ENCODE measurements at regions not wholly inside any gene's neighbourhood (a gene's known extent, or its start where the extent isn't known, plus 50 kb on each side); places are given as distances from the start of the nearest gene placed in this dataset.

DNA sequence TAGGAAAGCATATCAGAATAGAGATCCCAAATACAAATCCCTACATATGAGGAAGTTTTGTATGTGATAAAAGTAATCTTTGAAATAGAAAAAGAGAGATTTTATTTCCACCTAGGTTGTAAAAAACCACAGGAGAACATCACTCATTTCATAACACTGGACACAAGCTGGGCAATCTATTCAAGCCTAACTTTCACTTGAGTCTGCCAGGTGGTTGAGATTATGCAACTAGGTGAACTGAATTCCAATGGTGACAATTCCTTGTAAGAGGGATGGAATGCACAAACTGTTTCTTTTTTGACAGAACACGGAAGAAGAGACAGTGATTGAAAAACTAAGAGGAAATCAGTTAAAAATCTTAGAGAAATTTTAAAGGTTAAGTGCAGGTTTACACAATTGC, 619.6 kb upstream of the TMEFF2 start:
- no peaks in the 10 kb centered on the region for H3K9me3 ChIP-seq (ENCODE audit: low read length)
- H3K27me3 ChIP-seq (ENCODE audit: insufficient read depth, low read length, poor library complexity, severe bottlenecking) = no peaks in the 10 kb centered on the region
- no peaks in the 10 kb centered on the region for H3K27me3 Mint-ChIP-seq
- peaks cover 0 to 10% (median 2%) of the 10 kb centered on the region in 5 donors for H3K9me3 Mint-ChIP-seq
- no peaks in the 10 kb centered on the region for H3K36me3 ChIP-seq (ENCODE audit: insufficient read depth, low read length)
- no peak overlapping the region for H3K4me3 Mint-ChIP-seq
- no peaks in the 10 kb centered on the region for H3K36me3 Mint-ChIP-seq
- no peak overlapping the region for H3K4me3 ChIP-seq (ENCODE audit: low read length)
- POLR2A ChIA-PET = no interaction called here
- no peaks in the 10 kb centered on the region for H3K4me1 ChIP-seq (ENCODE audit: insufficient read depth, low read length)
- H3K27ac Mint-ChIP-seq = no peak overlapping the region
- CTCF ChIA-PET = no interaction called here
- H3K4me1 Mint-ChIP-seq = no peaks in the 10 kb centered on the region
- no peak for DNase-seq
- no peak overlapping the region for H3K27ac ChIP-seq (ENCODE audit: low read depth, low read length)

DNA sequence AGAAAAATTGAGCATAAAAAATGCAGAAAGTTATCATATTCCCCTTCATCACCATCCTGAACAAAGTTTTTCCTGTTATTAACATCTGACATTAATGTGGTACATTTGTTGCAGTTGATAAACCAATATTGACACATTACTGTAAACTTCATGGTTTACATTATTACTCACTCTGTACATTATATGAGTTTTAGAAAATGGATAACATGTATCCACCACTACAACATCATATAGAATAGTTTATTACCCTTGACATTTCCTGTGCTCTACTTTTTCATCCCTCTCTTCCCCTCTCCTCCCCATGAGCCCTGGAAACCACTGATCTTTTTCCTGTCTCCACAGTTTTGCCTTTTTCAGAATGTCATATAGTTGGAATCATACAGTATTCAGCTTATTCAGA, 618.6 kb upstream of the TMEFF2 start:
- no peaks in the 10 kb centered on the region for H3K36me3 Mint-ChIP-seq
- Histone ChIP-seq H3K27me3 (ENCODE audit: insufficient read depth, low read length, poor library complexity, severe bottlenecking) (no peaks in the 10 kb centered on the region), H3K36me3 (ENCODE audit: insufficient read depth, low read length) (no peaks in the 10 kb centered on the region), H3K4me3 (ENCODE audit: low read length) (no peak overlapping the region), H3K9me3 (ENCODE audit: low read length) (no peaks in the 10 kb centered on the region), H3K4me1 (ENCODE audit: insufficient read depth, low read length) (no peaks in the 10 kb centered on the region), H3K27ac (ENCODE audit: low read depth, low read length) (no peak overlapping the region)
- no peak overlapping the region for H3K27ac Mint-ChIP-seq
- POLR2A ChIA-PET = no interaction called here
- H3K4me1 Mint-ChIP-seq = no peaks in the 10 kb centered on the region
- no peaks in the 10 kb centered on the region for H3K27me3 Mint-ChIP-seq
- H3K4me3 Mint-ChIP-seq = no peak overlapping the region
- peaks cover 0 to 11% (median 3%) of the 10 kb centered on the region in 5 donors for H3K9me3 Mint-ChIP-seq
- CTCF ChIA-PET = no interaction called here
- DNase-seq = no peak

DNA sequence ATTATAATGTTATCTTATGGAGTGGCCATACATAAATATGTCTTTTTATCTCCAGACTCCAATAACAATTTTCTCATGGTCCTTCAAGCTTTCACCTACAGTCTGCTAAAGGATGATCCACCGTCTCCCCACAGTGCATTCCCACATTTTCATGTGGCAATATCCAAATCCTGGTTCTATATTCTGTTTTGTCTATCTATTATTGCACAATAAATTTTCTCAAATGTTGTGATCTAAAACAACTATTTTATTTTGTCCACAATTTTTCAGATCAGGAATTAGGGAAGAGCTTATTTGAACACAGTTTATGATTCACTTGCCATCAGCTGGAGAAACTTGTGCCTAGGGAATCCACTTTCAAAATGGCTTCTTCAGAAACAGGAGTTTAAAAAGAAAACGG, 614.4 kb upstream of the TMEFF2 start:
- H3K27me3 ChIP-seq (ENCODE audit: insufficient read depth, low read length, poor library complexity, severe bottlenecking) = no peaks in the 10 kb centered on the region
- DNase-seq = no peak
- Mint-ChIP-seq H3K9me3 (peaks cover 0 to 16% (median 5%) of the 10 kb centered on the region in 5 donors), H3K36me3 (no peaks in the 10 kb centered on the region), H3K4me1 (no peaks in the 10 kb centered on the region), H3K27ac (no peak overlapping the region), H3K27me3 (no peaks in the 10 kb centered on the region), H3K4me3 (no peak overlapping the region)
- no peak overlapping the region for H3K27ac ChIP-seq (ENCODE audit: low read depth, low read length)
- H3K4me1 ChIP-seq (ENCODE audit: insufficient read depth, low read length) = no peaks in the 10 kb centered on the region
- ChIA-PET CTCF (no interaction called here), POLR2A (no interaction called here)
- H3K36me3 ChIP-seq (ENCODE audit: insufficient read depth, low read length) = no peaks in the 10 kb centered on the region
- no peaks in the 10 kb centered on the region for H3K9me3 ChIP-seq (ENCODE audit: low read length)
- H3K4me3 ChIP-seq (ENCODE audit: low read length) = no peak overlapping the region

DNA sequence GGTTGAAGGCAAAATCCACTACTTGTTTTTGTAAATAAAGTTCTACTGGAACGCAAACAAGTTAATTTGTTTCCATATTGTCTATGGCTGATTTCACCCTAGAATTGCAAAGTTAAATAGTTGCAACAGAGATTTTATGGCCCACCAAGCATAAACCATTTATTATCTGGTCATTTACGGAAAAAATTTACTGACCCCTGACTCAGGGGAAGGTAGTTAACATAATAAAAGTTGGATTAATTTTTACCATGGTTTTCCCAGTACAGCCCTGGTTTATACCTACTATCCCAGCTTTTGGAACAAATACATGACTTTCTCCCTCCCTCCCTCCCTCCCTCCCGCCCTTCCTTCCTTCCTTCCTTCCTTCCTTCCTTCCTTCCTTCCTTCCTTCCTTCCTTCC, 588.9 kb upstream of the TMEFF2 start:
- no peaks in the 10 kb centered on the region for H3K4me1 ChIP-seq (ENCODE audit: insufficient read depth, low read length)
- Mint-ChIP-seq H3K4me3 (no peak overlapping the region), H3K27ac (no peak overlapping the region), H3K9me3 (peaks cover 0 to 13% (median 2%) of the 10 kb centered on the region in 5 donors), H3K27me3 (no peaks in the 10 kb centered on the region), H3K4me1 (no peaks in the 10 kb centered on the region), H3K36me3 (no peaks in the 10 kb centered on the region)
- H3K27me3 ChIP-seq (ENCODE audit: insufficient read depth, low read length, poor library complexity, severe bottlenecking) = no peaks in the 10 kb centered on the region
- H3K4me3 ChIP-seq (ENCODE audit: low read length) = no peak overlapping the region
- CTCF ChIA-PET = no interaction called here
- no peak for DNase-seq
- H3K9me3 ChIP-seq (ENCODE audit: low read length) = no peaks in the 10 kb centered on the region
- H3K36me3 ChIP-seq (ENCODE audit: insufficient read depth, low read length) = no peaks in the 10 kb centered on the region
- POLR2A ChIA-PET = no interaction called here
- H3K27ac ChIP-seq (ENCODE audit: low read depth, low read length) = no peak overlapping the region

DNA sequence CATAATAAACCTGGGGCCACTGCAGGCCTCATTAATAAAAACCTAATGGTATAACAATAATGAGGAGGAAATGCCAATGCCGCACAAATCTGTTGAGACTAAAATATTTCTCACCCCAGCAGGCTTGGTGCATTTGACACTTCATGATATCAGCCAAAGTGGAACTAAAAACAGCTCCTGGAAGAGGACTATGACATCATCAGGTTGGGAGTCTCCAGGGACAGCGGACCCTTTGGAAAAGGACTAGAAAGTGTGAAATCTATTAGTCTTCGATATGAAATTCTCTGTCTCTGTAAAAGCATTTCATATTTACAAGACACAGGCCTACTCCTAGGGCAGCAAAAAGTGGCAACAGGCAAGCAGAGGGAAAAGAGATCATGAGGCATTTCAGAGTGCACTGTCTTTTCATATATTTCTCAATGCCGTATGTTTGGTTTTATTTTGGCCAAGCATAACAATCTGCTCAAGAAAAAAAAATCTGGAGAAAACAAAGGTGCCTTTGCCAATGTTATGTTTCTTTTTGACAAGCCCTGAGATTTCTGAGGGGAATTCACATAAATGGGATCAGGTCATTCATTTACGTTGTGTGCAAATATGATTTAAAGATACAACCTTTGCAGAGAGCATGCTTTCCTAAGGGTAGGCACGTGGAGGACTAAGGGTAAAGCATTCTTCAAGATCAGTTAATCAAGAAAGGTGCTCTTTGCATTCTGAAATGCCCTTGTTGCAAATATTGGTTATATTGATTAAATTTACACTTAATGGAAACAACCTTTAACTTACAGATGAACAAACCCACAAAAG, 580.9 kb upstream of the TMEFF2 start:
- Histone ChIP-seq H3K27ac (ENCODE audit: low read depth, low read length) (no peak overlapping the region), H3K36me3 (ENCODE audit: insufficient read depth, low read length) (no peaks in the 10 kb centered on the region), H3K27me3 (ENCODE audit: insufficient read depth, low read length, poor library complexity, severe bottlenecking) (no peaks in the 10 kb centered on the region), H3K4me1 (ENCODE audit: insufficient read depth, low read length) (no peaks in the 10 kb centered on the region), H3K9me3 (ENCODE audit: low read length) (no peaks in the 10 kb centered on the region), H3K4me3 (ENCODE audit: low read length) (no peak overlapping the region)
- no peak overlapping the region for H3K4me3 Mint-ChIP-seq
- no peak overlapping the region for H3K27ac Mint-ChIP-seq
- ChIA-PET POLR2A (no interaction called here), CTCF (no interaction called here)
- no peaks in the 10 kb centered on the region for H3K36me3 Mint-ChIP-seq
- no peak for DNase-seq
- no peaks in the 10 kb centered on the region for H3K27me3 Mint-ChIP-seq
- H3K4me1 Mint-ChIP-seq = no peaks in the 10 kb centered on the region
- H3K9me3 Mint-ChIP-seq = peaks cover 0 to 5% (median 3%) of the 10 kb centered on the region in 5 donors

- POLR2A ChIA-PET = no interaction called here
- Histone ChIP-seq H3K9me3 (ENCODE audit: low read length) (no peaks in the 10 kb centered on the region), H3K27me3 (ENCODE audit: insufficient read depth, low read length, poor library complexity, severe bottlenecking) (no peaks in the 10 kb centered on the region), H3K27ac (ENCODE audit: low read depth, low read length) (no peak overlapping the region), H3K4me3 (ENCODE audit: low read length) (no peak overlapping the region), H3K36me3 (ENCODE audit: insufficient read depth, low read length) (no peaks in the 10 kb centered on the region), H3K4me1 (ENCODE audit: insufficient read depth, low read length) (no peaks in the 10 kb centered on the region)
- CTCF ChIA-PET = no interaction called here
- Mint-ChIP-seq H3K4me3 (no peak overlapping the region), H3K9me3 (peaks cover 0 to 5% (median 3%) of the 10 kb centered on the region in 5 donors), H3K4me1 (no peaks in the 10 kb centered on the region), H3K36me3 (no peaks in the 10 kb centered on the region), H3K27me3 (no peaks in the 10 kb centered on the region), H3K27ac (no peak overlapping the region)
- DNase-seq = no peak
Observed at GRCh38 chr2:192775011-192775410, 580.3 kb upstream of the TMEFF2 start.

- no peak overlapping the region for H3K27ac Mint-ChIP-seq
- ChIA-PET POLR2A (no interaction called here), CTCF (no interaction called here)
- Histone ChIP-seq H3K9me3 (ENCODE audit: low read length) (no peaks in the 10 kb centered on the region), H3K4me3 (ENCODE audit: low read length) (no peak overlapping the region), H3K27me3 (ENCODE audit: insufficient read depth, low read length, poor library complexity, severe bottlenecking) (no peaks in the 10 kb centered on the region), H3K4me1 (ENCODE audit: insufficient read depth, low read length) (no peaks in the 10 kb centered on the region), H3K36me3 (ENCODE audit: insufficient read depth, low read length) (no peaks in the 10 kb centered on the region), H3K27ac (ENCODE audit: low read depth, low read length) (no peak overlapping the region)
- H3K9me3 Mint-ChIP-seq = peaks cover 0 to 5% (median 0%) of the 10 kb centered on the region in 5 donors
- no peaks in the 10 kb centered on the region for H3K36me3 Mint-ChIP-seq
- DNase-seq = no peak
- H3K27me3 Mint-ChIP-seq = no peaks in the 10 kb centered on the region
- no peak overlapping the region for H3K4me3 Mint-ChIP-seq
- H3K4me1 Mint-ChIP-seq = no peaks in the 10 kb centered on the region
Observed at GRCh38 chr2:192773044-192773443, 578.3 kb upstream of the TMEFF2 start.

DNA sequence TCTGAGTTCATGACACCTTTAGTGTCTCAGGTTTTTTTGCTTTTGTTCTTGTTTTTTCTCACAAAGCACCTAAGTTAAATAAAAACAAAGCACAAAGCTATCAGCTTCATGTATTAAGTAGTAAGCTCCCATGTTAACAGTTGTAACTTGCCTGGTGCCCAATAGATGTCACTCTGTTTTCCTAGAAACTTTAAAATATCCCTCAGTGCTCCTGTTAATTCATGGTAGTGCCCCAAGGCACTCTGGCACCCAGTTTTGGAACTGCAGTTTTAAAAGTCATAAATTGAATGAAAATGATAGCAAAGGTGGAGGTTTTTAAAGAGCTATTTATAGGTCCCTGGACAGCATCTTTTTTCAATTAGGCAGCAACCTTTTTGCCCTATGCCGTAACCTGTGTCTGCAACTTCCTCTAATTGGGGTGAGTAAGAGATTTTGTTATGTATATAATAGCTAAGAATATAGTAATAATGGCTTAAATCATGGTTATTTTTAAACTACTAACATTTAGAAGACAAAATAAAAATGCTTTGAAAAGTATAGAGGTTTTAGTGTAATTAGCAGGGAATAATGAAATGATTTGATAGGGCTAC, 555.0 kb upstream of the TMEFF2 start:
- no peaks in the 10 kb centered on the region for H3K27me3 Mint-ChIP-seq
- CTCF ChIA-PET = no interaction called here

More for the DNA sequence above, 555.0 kb upstream of the TMEFF2 start:
- H3K36me3 Mint-ChIP-seq = no peaks in the 10 kb centered on the region
- POLR2A ChIA-PET = no interaction called here
- Histone ChIP-seq H3K27me3 (ENCODE audit: insufficient read depth, low read length, poor library complexity, severe bottlenecking) (no peaks in the 10 kb centered on the region), H3K9me3 (ENCODE audit: low read length) (no peaks in the 10 kb centered on the region), H3K4me3 (ENCODE audit: low read length) (no peak overlapping the region), H3K27ac (ENCODE audit: low read depth, low read length) (no peak overlapping the region), H3K36me3 (ENCODE audit: insufficient read depth, low read length) (no peaks in the 10 kb centered on the region), H3K4me1 (ENCODE audit: insufficient read depth, low read length) (no peaks in the 10 kb centered on the region)
- H3K4me1 Mint-ChIP-seq = no peaks in the 10 kb centered on the region
- H3K4me3 Mint-ChIP-seq = no peak overlapping the region
- H3K27ac Mint-ChIP-seq = no peak overlapping the region
- no peak for DNase-seq
- H3K9me3 Mint-ChIP-seq = peaks cover 0 to 3% (median 0%) of the 10 kb centered on the region in 5 donors
